Gastroesophageal sphincter (tissue), 4 donors: ENCODE measurements at regions not wholly inside any gene's neighbourhood (a gene's known extent, or its start where the extent isn't known, plus 50 kb on each side); places are given as distances from the start of the nearest gene placed in this dataset.

Source experiments
- ATAC-seq: fragments of 150-250 bp; one replicate; pipeline ENCODE4 v1.9.1; 2016; ENCODE audit warnings: mild to moderate bottlenecking, moderate library complexity
- H3K27ac ChIP-seq, 4 donors: fragments of 200-600 bp; sonication (generic) in 3 of 4; 1 replicate in 3 of 4; 2 replicates in 1 of 4; pipeline ENCODE4 v1.5.1; 2016 to 2019
- H3K27me3 ChIP-seq: fragments of 200-600 bp; sonication (generic); one replicate; pipeline ENCODE4 v1.5.1; 2019
- H3K36me3 ChIP-seq, 2 donors: fragments of 200-600 bp; sonication (generic); one replicate each; pipeline ENCODE4 v1.5.1; 2019; ENCODE audit warnings: control low read depth in 1 of 2
- H3K4me1 ChIP-seq, 3 donors: fragments of 200-600 bp; sonication (generic); 1 replicate in 2 of 3; 2 replicates in 1 of 3; pipeline ENCODE4 v1.5.1; 2016 to 2019; ENCODE audit warnings: control low read depth in 2 of 3
- H3K4me3 ChIP-seq, 2 donors: fragments of 200-600 bp; sonication (generic); one replicate each; pipeline ENCODE4 v1.5.1; 2019; ENCODE audit warnings: mild to moderate bottlenecking in 1 of 2, moderate library complexity in 1 of 2
- H3K9me3 ChIP-seq, 3 donors: fragments of 200-600 bp; sonication (generic); one replicate each; pipeline ENCODE4 v1.5.1; 2017 to 2019; ENCODE audit warnings: control low read depth in 2 of 3
- EP300 ChIP-seq: sonication (generic); formaldehyde crosslinking; IDR thresholded peaks from one replicate; pipeline ENCODE4 v1.6.1; 2017; ENCODE audit warnings: antibody characterized with exemption, mild to moderate bottlenecking
- POLR2A ChIP-seq, 2 donors: fragments of 450-650 bp; IDR thresholded peaks; one replicate each; pipeline ENCODE4 v1.6.1; 2017; ENCODE audit warnings: antibody characterized with exemption in 2 of 2, mild to moderate bottlenecking in 2 of 2, moderate library complexity in 1 of 2
- POLR2AphosphoS5 ChIP-seq: sonication (generic); formaldehyde crosslinking; IDR thresholded peaks from one replicate; pipeline ENCODE4 v1.6.1; 2017; ENCODE audit warnings: antibody characterized with exemption
- WGBS, 2 donors: methylation state at CpG; one replicate each; pipeline ENCODE4 v1.1.5; 2018; ENCODE audit warnings: low coverage in 1 of 2; 5-methylcytosine and 5-hydroxymethylcytosine counted together
- TF ChIP-seq, protein P1 (sequence below), 4 experiments: fragments of 200-600 bp in 2 of 4; fragments of 450-650 bp in 2 of 4; sonication (generic) in 1 of 4; IDR thresholded peaks; one replicate each; pipeline ENCODE4 v1.5.1; 2017 to 2019; ENCODE audit warnings: antibody characterized with exemption in 4 of 4, mild to moderate bottlenecking in 2 of 4, moderate library complexity in 2 of 4

DNA sequence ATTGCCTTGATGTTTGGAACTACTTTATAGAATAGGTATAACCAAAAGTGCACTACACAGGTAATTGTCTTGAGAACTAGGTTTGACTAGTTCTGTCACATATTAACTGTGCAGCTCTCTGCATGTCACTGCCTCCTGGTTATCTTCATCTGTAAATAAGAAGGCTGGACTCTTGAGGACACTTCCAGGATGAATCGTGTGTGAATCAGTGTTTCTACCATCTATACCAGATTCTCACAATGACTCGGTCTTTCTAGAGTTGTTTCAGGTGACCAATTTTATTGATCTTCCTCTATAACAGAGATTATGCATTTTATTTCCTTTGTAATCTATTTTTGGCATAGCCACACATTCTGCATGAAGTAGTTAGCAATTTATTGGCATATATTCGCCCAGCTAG lies 1181.0 kb upstream of the TENM4 start:
- H3K4me3 ChIP-seq: no peak overlapping the region
- H3K27ac ChIP-seq: no peak overlapping the region
- H3K9me3 ChIP-seq: no peaks in the 10 kb centered on the region
- no peaks in the 10 kb centered on the region for H3K27me3 ChIP-seq
- no peaks in the 10 kb centered on the region for H3K36me3 ChIP-seq
- ATAC-seq: no peak
- TF ChIP-seq EP300: no peak
- TF ChIP-seq POLR2AphosphoS5: no peak
- no peak for TF ChIP-seq POLR2A (IDR thresholded peaks at IDR 0.05)
- TF ChIP-seq, protein P1, sequence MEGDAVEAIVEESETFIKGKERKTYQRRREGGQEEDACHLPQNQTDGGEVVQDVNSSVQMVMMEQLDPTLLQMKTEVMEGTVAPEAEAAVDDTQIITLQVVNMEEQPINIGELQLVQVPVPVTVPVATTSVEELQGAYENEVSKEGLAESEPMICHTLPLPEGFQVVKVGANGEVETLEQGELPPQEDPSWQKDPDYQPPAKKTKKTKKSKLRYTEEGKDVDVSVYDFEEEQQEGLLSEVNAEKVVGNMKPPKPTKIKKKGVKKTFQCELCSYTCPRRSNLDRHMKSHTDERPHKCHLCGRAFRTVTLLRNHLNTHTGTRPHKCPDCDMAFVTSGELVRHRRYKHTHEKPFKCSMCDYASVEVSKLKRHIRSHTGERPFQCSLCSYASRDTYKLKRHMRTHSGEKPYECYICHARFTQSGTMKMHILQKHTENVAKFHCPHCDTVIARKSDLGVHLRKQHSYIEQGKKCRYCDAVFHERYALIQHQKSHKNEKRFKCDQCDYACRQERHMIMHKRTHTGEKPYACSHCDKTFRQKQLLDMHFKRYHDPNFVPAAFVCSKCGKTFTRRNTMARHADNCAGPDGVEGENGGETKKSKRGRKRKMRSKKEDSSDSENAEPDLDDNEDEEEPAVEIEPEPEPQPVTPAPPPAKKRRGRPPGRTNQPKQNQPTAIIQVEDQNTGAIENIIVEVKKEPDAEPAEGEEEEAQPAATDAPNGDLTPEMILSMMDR (IDR thresholded peaks at IDR 0.05): no peak
- 59 to 60% methylated on average over 3 of the region's 3 CpGs for WGBS, 2 donors
- H3K4me1 ChIP-seq: no peaks in the 10 kb centered on the region

DNA sequence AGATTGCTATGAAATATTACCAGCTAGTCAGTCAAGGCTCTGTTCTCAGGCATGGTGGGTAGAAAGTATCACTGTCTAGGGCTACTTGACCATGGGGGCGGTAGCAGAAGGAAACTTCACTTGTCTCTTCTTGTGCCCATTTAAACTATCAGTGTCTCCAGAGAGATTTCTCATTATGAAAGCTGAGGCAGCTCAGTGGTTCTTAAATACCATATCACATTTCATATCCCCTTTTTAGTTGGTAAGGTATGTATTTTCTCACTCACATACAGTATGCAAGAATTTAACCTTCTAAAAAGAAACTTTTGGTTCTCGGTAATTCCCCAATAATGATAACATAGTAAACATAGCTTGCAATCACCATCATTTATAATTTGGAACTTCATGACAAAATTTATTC lies 1180.0 kb upstream of the TENM4 start:
- Histone ChIP-seq H3K9me3 (no peaks in the 10 kb centered on the region), H3K27ac (no peak overlapping the region), H3K4me3 (no peak overlapping the region), H3K36me3 (no peaks in the 10 kb centered on the region), H3K4me1 (no peaks in the 10 kb centered on the region), H3K27me3 (no peaks in the 10 kb centered on the region)
- no peak for ATAC-seq
- 93 to 97% methylated on average over 2 of the region's 2 CpGs for WGBS, 2 donors
- TF ChIP-seq, protein P1 (IDR thresholded peaks at IDR 0.05): no peak
- TF ChIP-seq POLR2AphosphoS5 (no peak), POLR2A (IDR thresholded peaks at IDR 0.05) (no peak), EP300 (no peak)

DNA sequence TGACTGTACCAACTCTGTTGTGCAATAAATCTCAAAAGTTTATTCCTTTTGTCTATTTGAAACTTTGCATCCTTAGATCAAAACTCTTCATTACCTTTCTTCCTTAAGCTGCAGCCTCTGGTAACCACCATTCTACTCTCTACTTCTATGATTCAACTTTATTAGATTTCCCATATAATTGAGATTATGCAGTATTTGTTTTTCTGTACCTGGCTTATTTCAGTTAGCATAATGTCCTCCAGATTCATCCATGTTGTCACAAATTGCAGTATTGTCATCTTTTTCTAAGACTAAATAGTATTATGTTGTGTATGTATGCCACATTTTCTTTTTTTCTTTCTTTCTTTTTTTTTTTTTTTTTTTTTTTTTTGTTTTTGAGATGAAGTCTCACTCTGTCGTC lies 1176.3 kb upstream of the TENM4 start:
- Histone ChIP-seq H3K4me3 (no peak overlapping the region), H3K4me1 (no peaks in the 10 kb centered on the region), H3K9me3 (no peaks in the 10 kb centered on the region), H3K27me3 (no peaks in the 10 kb centered on the region), H3K27ac (no peak overlapping the region), H3K36me3 (no peaks in the 10 kb centered on the region)
- ATAC-seq: no peak
- 80% methylated on average over 1 of the region's 1 CpG; no CpG with 5 or more reads in 1 of the 2 donors for WGBS, 2 donors
- TF ChIP-seq POLR2A (IDR thresholded peaks at IDR 0.05) (no peak), EP300 (no peak), POLR2AphosphoS5 (no peak)
- TF ChIP-seq, protein P1 (IDR thresholded peaks at IDR 0.05): no peak

DNA sequence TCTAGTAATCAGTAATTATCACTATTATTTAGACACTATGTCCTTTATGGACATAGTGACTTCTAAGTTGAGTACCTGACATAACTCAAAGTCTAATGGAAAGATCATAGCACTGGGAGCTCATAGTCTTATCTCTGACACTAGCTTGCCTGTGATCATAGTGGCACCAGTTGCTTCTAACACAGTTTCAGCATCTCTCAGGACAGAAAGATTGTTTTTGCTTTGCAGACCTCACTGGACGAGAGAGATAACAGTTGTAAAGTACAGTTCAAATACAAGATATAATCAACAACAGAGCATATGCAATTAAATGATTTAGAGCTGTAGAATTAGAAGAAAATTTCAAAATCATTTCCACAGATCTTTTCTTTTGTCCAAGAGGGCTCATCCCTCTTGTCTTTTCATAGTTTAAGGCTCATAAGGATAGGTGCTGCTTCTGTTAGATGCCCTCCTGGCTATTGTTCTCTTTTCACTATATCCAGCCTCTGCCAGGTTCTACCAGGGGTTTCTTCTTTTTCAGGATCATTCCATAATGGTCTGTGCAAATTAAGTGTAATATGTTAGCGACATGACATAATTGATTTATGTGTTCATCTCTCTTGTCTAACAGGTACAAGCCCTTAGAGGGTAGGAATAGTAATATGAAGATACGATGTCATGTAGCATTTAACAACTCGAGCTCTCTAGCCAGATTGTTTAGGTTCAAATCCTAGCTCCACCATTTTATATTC lies 1175.4 kb upstream of the TENM4 start:
- H3K27me3 ChIP-seq: no peaks in the 10 kb centered on the region
- no peak overlapping the region for H3K27ac ChIP-seq
- no peak for ATAC-seq
- H3K9me3 ChIP-seq: no peaks in the 10 kb centered on the region
- no peak for TF ChIP-seq EP300
- TF ChIP-seq POLR2A (IDR thresholded peaks at IDR 0.05): no peak
- TF ChIP-seq POLR2AphosphoS5: no peak
- TF ChIP-seq, protein P1 (IDR thresholded peaks at IDR 0.05): no peak
- WGBS, 2 donors: 67 to 92% methylated on average over 4 of the region's 4 CpGs
- no peaks in the 10 kb centered on the region for H3K36me3 ChIP-seq
- H3K4me1 ChIP-seq: no peaks in the 10 kb centered on the region
- H3K4me3 ChIP-seq: no peak overlapping the region

DNA sequence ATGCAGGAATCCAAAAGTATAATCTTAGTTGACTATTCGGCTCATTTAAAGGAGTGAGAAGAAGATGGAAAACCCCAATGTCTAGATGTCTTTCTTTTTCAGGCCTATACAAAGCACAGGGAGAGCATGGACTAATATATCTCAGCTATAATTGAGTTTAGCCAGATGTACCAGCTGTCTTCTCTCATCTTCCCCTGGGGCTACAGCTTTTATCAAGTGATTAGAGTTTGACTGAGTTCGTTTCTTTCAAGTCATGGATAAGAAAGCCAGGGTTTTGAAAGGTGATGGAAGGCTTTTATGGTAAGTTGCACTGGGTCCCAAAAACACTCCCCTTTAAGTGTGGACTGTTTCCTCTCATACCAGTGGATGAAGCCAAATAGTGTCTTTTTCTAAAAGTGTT lies 1172.8 kb upstream of the TENM4 start:
- H3K4me3 ChIP-seq: no peak overlapping the region
- no peaks in the 10 kb centered on the region for H3K27me3 ChIP-seq
- H3K9me3 ChIP-seq: no peaks in the 10 kb centered on the region
- no peak for ATAC-seq
- H3K4me1 ChIP-seq: no peaks in the 10 kb centered on the region
- H3K36me3 ChIP-seq: no peaks in the 10 kb centered on the region
- H3K27ac ChIP-seq: no peak overlapping the region
- WGBS, 2 donors: 17 to 38% methylated on average over 2 of the region's 2 CpGs
- no peak for TF ChIP-seq POLR2A (IDR thresholded peaks at IDR 0.05)
- TF ChIP-seq, protein P1 (IDR thresholded peaks at IDR 0.05): no peak
